Fibroblast of lung (primary cell): ENCODE measurements at regions not wholly inside any gene's neighbourhood (a gene's known extent, or its start where the extent isn't known, plus 50 kb on each side); places are given as distances from the start of the nearest gene placed in this dataset.

Source experiments
- DNase-seq, 2 donors: peaks; one replicate each; pipeline versions ENCODE4 v3.0.0 to v3.0.0-alpha.2; 2010; ENCODE audit warnings: low read depth in 2 of 2
- H2AFZ ChIP-seq: 2 replicates; pipeline ENCODE4 v1.5.1; 2012; ENCODE audit warnings: low read length, control low read depth, inconsistent platforms
- H3K27ac ChIP-seq: 2 replicates; pipeline ENCODE4 v1.5.1; 2011; ENCODE audit warnings: low read length, control low read depth; ENCODE audit not compliant: insufficient read depth
- H3K27me3 ChIP-seq: 2 replicates; pipeline ENCODE4 v1.5.1; 2011; ENCODE audit warnings: mild to moderate bottlenecking, low read length; ENCODE audit not compliant: control insufficient read depth, insufficient read depth
- H3K36me3 ChIP-seq: 2 replicates; pipeline ENCODE4 v1.5.1; 2011; ENCODE audit warnings: low read length; ENCODE audit not compliant: control insufficient read depth, insufficient read depth
- H3K4me1 ChIP-seq: 2 replicates; pipeline ENCODE4 v1.5.1; 2011; ENCODE audit warnings: low read length; ENCODE audit not compliant: control insufficient read depth, insufficient read depth; ENCODE audit errors: extremely low read depth
- H3K4me2 ChIP-seq: 2 replicates; pipeline ENCODE4 v1.5.1; 2011; ENCODE audit warnings: low read length, control low read depth; ENCODE audit not compliant: insufficient read depth; ENCODE audit errors: extremely low read depth
- H3K4me3 ChIP-seq, 4 experiments: fragments of 200-600 bp in 1 of 4; sonication (generic) in 1 of 4; replicated peaks in 1 of 4; 2 replicates each; pipeline ENCODE4 v1.5.1; 2011 to 2016; ENCODE audit warnings: low read length in 4 of 4, low read depth in 3 of 4, mild to moderate bottlenecking in 3 of 4, control low read depth in 2 of 4, inconsistent platforms in 1 of 4, mixed read lengths in 1 of 4; ENCODE audit not compliant: insufficient read depth in 1 of 4; ENCODE audit errors: control extremely low read depth in 1 of 4
- H3K79me2 ChIP-seq: 2 replicates; pipeline ENCODE4 v1.5.1; 2012; ENCODE audit warnings: mild to moderate bottlenecking, low read length, inconsistent platforms; ENCODE audit not compliant: control insufficient read depth, insufficient read depth
- H3K9ac ChIP-seq: 2 replicates; pipeline ENCODE4 v1.5.1; 2011; ENCODE audit warnings: mild to moderate bottlenecking, low read length, control low read depth; ENCODE audit not compliant: insufficient read depth
- H3K9me3 ChIP-seq: 2 replicates; pipeline ENCODE4 v1.5.1; 2012; ENCODE audit warnings: low read depth, low read length; ENCODE audit not compliant: control insufficient read depth, insufficient read depth
- H4K20me1 ChIP-seq: 2 replicates; pipeline ENCODE4 v1.5.1; 2011; ENCODE audit warnings: low read length; ENCODE audit not compliant: control insufficient read depth, insufficient read depth; ENCODE audit errors: extremely low read depth
- CTCF ChIP-seq, 2 donors: IDR thresholded peaks in 1 of 2; conservative IDR thresholded peaks in 1 of 2; 1 replicate in 1 of 2; 2 replicates in 1 of 2; pipeline ENCODE4 v1.5.1; 2011 to 2012; ENCODE audit warnings: low read length in 2 of 2, control low read depth in 1 of 2, inconsistent platforms in 1 of 2, low read depth in 1 of 2, mild to moderate bottlenecking in 1 of 2
- EZH2 ChIP-seq: IDR thresholded peaks from 2 replicates; pipeline ENCODE4 v1.5.1; 2012; ENCODE audit warnings: low read length, control low read depth, mild to moderate bottlenecking; ENCODE audit errors: missing control alignments

- Histone ChIP-seq H3K4me2 (no peak overlapping the region), H3K27ac (no peak overlapping the region), H3K4me3 (no peak overlapping the region), H3K4me1 (no peaks in the 10 kb centered on the region), H3K36me3 (no peaks in the 10 kb centered on the region), H3K9me3 (no peaks in the 10 kb centered on the region), H2AFZ (no peak overlapping the region), H3K27me3 (no peaks in the 10 kb centered on the region), H3K9ac (no peak overlapping the region), H4K20me1 (no peaks in the 10 kb centered on the region), H3K79me2 (no peaks in the 10 kb centered on the region)
- DNase-seq, result no peak
- TF ChIP-seq CTCF (conservative IDR thresholded peaks at IDR 0.05 in 1 of 2, IDR thresholded peaks at IDR 0.05 in 1 of 2; ENCODE audit: low read depth in 1 of 2, low read length in 2 of 2) (no peak), EZH2 (no peak)
Observed at GRCh38 chr14:101336183-101336582, 225.1 kb upstream of the DIO3 start.

GRCh38 chr14:101337053-101337452 lies 224.2 kb upstream of the DIO3 start:
- H3K4me3 ChIP-seq, result no peak overlapping the region
- H4K20me1 ChIP-seq, result no peaks in the 10 kb centered on the region
- no peaks in the 10 kb centered on the region for H3K4me1 ChIP-seq
- no peaks in the 10 kb centered on the region for H3K36me3 ChIP-seq
- no peak for DNase-seq
- H3K79me2 ChIP-seq, result no peaks in the 10 kb centered on the region
- H3K9ac ChIP-seq, result no peak overlapping the region
- no peaks in the 10 kb centered on the region for H3K27me3 ChIP-seq
- H3K4me2 ChIP-seq, result no peak overlapping the region
- TF ChIP-seq EZH2 (no peak), CTCF (conservative IDR thresholded peaks at IDR 0.05 in 1 of 2, IDR thresholded peaks at IDR 0.05 in 1 of 2; ENCODE audit: low read depth in 1 of 2, low read length in 2 of 2) (no peak)
- H3K9me3 ChIP-seq, result no peaks in the 10 kb centered on the region
- no peak overlapping the region for H3K27ac ChIP-seq
- H2AFZ ChIP-seq, result no peak overlapping the region

GRCh38 chr14:101340556-101340955 lies 220.7 kb upstream of the DIO3 start:
- Histone ChIP-seq H3K79me2 (no peaks in the 10 kb centered on the region), H4K20me1 (no peaks in the 10 kb centered on the region), H3K9me3 (no peaks in the 10 kb centered on the region), H3K27ac (no peak overlapping the region), H2AFZ (no peak overlapping the region), H3K9ac (no peak overlapping the region), H3K27me3 (no peaks in the 10 kb centered on the region), H3K4me1 (no peaks in the 10 kb centered on the region), H3K4me3 (no peak overlapping the region), H3K4me2 (no peak overlapping the region), H3K36me3 (no peaks in the 10 kb centered on the region)
- TF ChIP-seq CTCF (conservative IDR thresholded peaks at IDR 0.05 in 1 of 2, IDR thresholded peaks at IDR 0.05 in 1 of 2; ENCODE audit: low read depth in 1 of 2, low read length in 2 of 2) (no peak), EZH2 (no peak)
- DNase-seq, result no peak
